HCT116 (cell line): ENCODE measurements at regions not wholly inside any gene's neighbourhood (a gene's known extent, or its start where the extent isn't known, plus 50 kb on each side); places are given as distances from the start of the nearest gene placed in this dataset.

Source experiments
- ATAC-seq: fragments of 200-7000 bp; cut with Tn5 transposase; 2 replicates; pipeline ENCODE4 v1.9.1; 2020; ENCODE audit warnings: mild to moderate bottlenecking, moderate library complexity
- BruUV-seq: library from RNA; stranded (reverse); fragments of 400-500 nt; replicated peaks from 2 replicates; lab custom pipeline; 2021; lab: Mats Ljungman, UMichigan
- CTCF ChIA-PET: fragments of 300-600 bp; sonication (Branson Sonifier 250); formaldehyde crosslinking; loops from one replicate; lab custom pipeline; 2021; ENCODE audit warnings: antibody characterized with exemption; lab: Charles Lee
- POLR2A ChIA-PET: fragments of 300-600, 350-600 bp; sonication (Branson Sonifier 250); formaldehyde crosslinking; loops from one replicate; lab custom pipeline; 2021; ENCODE audit warnings: antibody characterized with exemption; lab: Charles Lee
- RAD21 ChIA-PET, 2 experiments: fragments of 300-600 bp; sonication (Branson Sonifier 250); formaldehyde crosslinking; loops; one replicate each; lab custom pipeline; 2023; ENCODE audit warnings: low total read pairs in 2 of 2; ENCODE audit not compliant: uncharacterized antibody in 2 of 2, unreplicated experiment in 2 of 2, low non-redundant PET in 1 of 2; lab: Charles Lee
- DNase-seq: peaks from one replicate; pipeline ENCODE4 v3.0.0-alpha.2; 2010; ENCODE audit warnings: low read depth, low spot score
- H2AFZ ChIP-seq: fragments of 200-600 bp; shearing (Covaris generic), sonication (generic); 2 replicates; pipeline ENCODE4 v1.6.1; 2017; ENCODE audit warnings: low read depth, mixed run types, mixed read lengths, antibody characterized with exemption, low read length; ENCODE audit not compliant: poor library complexity, severe bottlenecking
- H3K27ac ChIP-seq: 2 replicates; pipeline ENCODE4 v1.5.1; 2012; ENCODE audit warnings: low read depth, low read length
- H3K27me3 ChIP-seq: fragments of 200-600 bp; sonication (generic); 2 replicates; pipeline ENCODE4 v1.6.1; 2016; ENCODE audit warnings: mixed run types, low read length, mixed read lengths; ENCODE audit not compliant: insufficient read depth
- H3K36me3 ChIP-seq, 2 experiments: fragments of 200-500 bp in 1 of 2; fragments of 200-600 bp in 1 of 2; sonication (Bioruptor generic) in 1 of 2; sonication (generic) in 1 of 2; 2 replicates each; pipeline versions ENCODE4 v1.5.1 to v1.6.1; 2014 to 2016; ENCODE audit warnings: low read length in 2 of 2, inconsistent platforms in 1 of 2, mixed read lengths in 1 of 2, mixed run types in 1 of 2; ENCODE audit not compliant: insufficient read depth in 2 of 2, control insufficient read depth in 1 of 2
- H3K4me1 ChIP-seq, 2 experiments: fragments of 200-600 bp in 1 of 2; sonication (generic) in 1 of 2; 2 replicates each; pipeline versions ENCODE4 v1.5.1 to v1.6.1; 2012 to 2017; ENCODE audit warnings: low read length in 2 of 2, inconsistent platforms in 1 of 2, mild to moderate bottlenecking in 1 of 2, mixed read lengths in 1 of 2, mixed run types in 1 of 2, moderate library complexity in 1 of 2; ENCODE audit not compliant: insufficient read depth in 2 of 2, control insufficient read depth in 1 of 2
- H3K4me2 ChIP-seq: fragments of 200-600 bp; sonication (generic); 2 replicates; pipeline ENCODE4 v1.6.1; 2017; ENCODE audit warnings: mixed run types, low read length, mixed read lengths
- H3K4me3 ChIP-seq, 2 experiments: fragments of 200-600 bp in 1 of 2; sonication (generic) in 1 of 2; replicated peaks in 1 of 2; 2 replicates each; pipeline ENCODE4 v1.5.1; 2011 to 2016; ENCODE audit warnings: low read length in 2 of 2, control low read depth in 1 of 2, low read depth in 1 of 2, mild to moderate bottlenecking in 1 of 2, mixed read lengths in 1 of 2, mixed run types in 1 of 2
- H3K79me2 ChIP-seq: fragments of 200-600 bp; sonication (generic); 2 replicates; pipeline ENCODE4 v1.6.1; 2017; ENCODE audit warnings: mild to moderate bottlenecking, mixed run types, low read length, moderate library complexity, mixed read lengths; ENCODE audit not compliant: insufficient read depth
- H3K9ac ChIP-seq: fragments of 200-600 bp; sonication (generic); 2 replicates; pipeline ENCODE4 v1.6.1; 2016; ENCODE audit warnings: low read length, mixed read lengths
- H3K9me2 ChIP-seq: fragments of 200-600 bp; sonication (generic), shearing (Covaris generic); 2 replicates; pipeline ENCODE4 v1.6.1; 2017; ENCODE audit warnings: mixed run types, mild to moderate bottlenecking, moderate library complexity; ENCODE audit not compliant: insufficient read depth
- H3K9me3 ChIP-seq, 2 experiments: fragments of 200-500 bp in 1 of 2; fragments of 200-600 bp in 1 of 2; sonication (Bioruptor generic) in 1 of 2; sonication (generic) in 1 of 2; 2 replicates each; pipeline ENCODE4 v1.6.1; 2014 to 2017; ENCODE audit warnings: low read length in 2 of 2, mixed read lengths in 2 of 2, inconsistent platforms in 1 of 2, low read depth in 1 of 2, mild to moderate bottlenecking in 1 of 2, mixed run types in 1 of 2, moderate library complexity in 1 of 2; ENCODE audit not compliant: control insufficient read depth in 1 of 2, insufficient read depth in 1 of 2
- H4K20me1 ChIP-seq: fragments of 200-600 bp; sonication (generic), shearing (Covaris generic); 2 replicates; pipeline ENCODE4 v1.6.1; 2017; ENCODE audit warnings: mixed run types, mild to moderate bottlenecking, moderate library complexity; ENCODE audit not compliant: insufficient read depth
- CEBPB ChIP-seq: IDR thresholded peaks from 2 replicates; pipeline ENCODE4 v1.6.1; 2012; ENCODE audit warnings: low read depth
- EGR1 ChIP-seq: IDR thresholded peaks from 2 replicates; pipeline ENCODE4 v1.6.1; 2012; ENCODE audit warnings: low read depth
- ELF1 ChIP-seq: IDR thresholded peaks from 2 replicates; pipeline ENCODE4 v1.6.1; 2012; ENCODE audit warnings: low read depth, borderline replicate concordance
- EZH2phosphoT487 ChIP-seq: fragments of 200-600 bp; IDR thresholded peaks from 2 replicates; pipeline ENCODE4 v1.6.1; 2018; ENCODE audit warnings: antibody characterized with exemption, borderline replicate concordance
- JUND ChIP-seq: IDR thresholded peaks from 2 replicates; pipeline ENCODE4 v1.6.1; 2012
- MAX ChIP-seq: IDR thresholded peaks from 2 replicates; pipeline ENCODE4 v1.6.1; 2012
- POLR2A ChIP-seq: IDR thresholded peaks from 2 replicates; pipeline ENCODE4 v1.7.0; 2011; ENCODE audit warnings: borderline replicate concordance; ENCODE audit not compliant: insufficient read depth, insufficient read length; ENCODE audit errors: extremely low read depth
- POLR2AphosphoS5 ChIP-seq: IDR thresholded peaks from 2 replicates; pipeline ENCODE4 v1.6.1; 2011; ENCODE audit warnings: mild to moderate bottlenecking, low read depth, low read length, moderate library complexity
- SRF ChIP-seq: IDR thresholded peaks from 2 replicates; pipeline ENCODE4 v1.6.1; 2012; ENCODE audit warnings: low read depth
- TCF7L2 ChIP-seq: IDR thresholded peaks from 2 replicates; pipeline ENCODE4 v1.7.0; 2011; ENCODE audit warnings: borderline replicate concordance, inconsistent platforms; ENCODE audit not compliant: insufficient read depth, insufficient read length; ENCODE audit errors: extremely low read depth
- ZBTB33 ChIP-seq: IDR thresholded peaks from 2 replicates; pipeline ENCODE4 v1.6.1; 2011; ENCODE audit warnings: mild to moderate bottlenecking, low read length, moderate library complexity; ENCODE audit not compliant: insufficient replicate concordance; ENCODE audit errors: extremely low read depth
- intact Hi-C: fragments of 100-400 bp; cut with micrococcal nuclease; formaldehyde crosslinking; loops from 2 replicates; pipeline ENCODE4 v1.10.0; 2022

GRCh38 chr9:88803546-88804253, 187.6 kb upstream of the S1PR3 start:
- Histone ChIP-seq H3K4me3 (no peak overlapping the region), H3K27ac (no peak overlapping the region), H3K79me2 (no peaks in the 10 kb centered on the region), H3K27me3 (no peaks in the 10 kb centered on the region), H3K4me1 (no peaks in the 10 kb centered on the region), H3K9me3 (no peaks in the 10 kb centered on the region), H4K20me1 (no peaks in the 10 kb centered on the region), H3K36me3 (no peaks in the 10 kb centered on the region), H2AFZ (no peak overlapping the region), H3K9me2 (no peaks in the 10 kb centered on the region), H3K4me2 (no peak overlapping the region), H3K9ac (no peak overlapping the region)
- ChIA-PET POLR2A (no interaction called here), RAD21 (no interaction called here), CTCF (no interaction called here)
- DNase-seq: no peak
- no peak for TF ChIP-seq EZH2phosphoT487
- no peak for TF ChIP-seq TCF7L2
- no peak for TF ChIP-seq POLR2A
- TF ChIP-seq SRF: no peak
- TF ChIP-seq EGR1: no peak
- no peak for TF ChIP-seq MAX
- TF ChIP-seq ELF1: no peak
- TF ChIP-seq JUND: no peak
- TF ChIP-seq CEBPB: no peak
- TF ChIP-seq ZBTB33: no peak
- no peak for TF ChIP-seq POLR2AphosphoS5
- ATAC-seq: no peak
- intact Hi-C loops: no loop called here
- no TSS peak for BruUV-seq
